Activated CD4-positive, alpha-beta T cell treated with anti-CD3 and anti-CD28 coated beads, Interleukin-2, Interleukin-4, amounts not matched to agents 100 ng/mL and 50 ng/mL, durations not matched to agents 16 hours and 8 hours (primary cell): ENCODE measurements at regions not wholly inside any gene's neighbourhood (a gene's known extent, or its start where the extent isn't known, plus 50 kb on each side); places are given as distances from the start of the nearest gene placed in this dataset.
"Not testable (repeated sequence)": the region's sequence is repeated elsewhere in the genome, so short reads cannot be mapped to it uniquely, and the experiment has no call there.

Experiments used
- DNase-seq: peaks from one replicate; pipeline ENCODE4 v3.0.0-alpha.2; 2020; ENCODE audit warnings: low spot score

DNA sequence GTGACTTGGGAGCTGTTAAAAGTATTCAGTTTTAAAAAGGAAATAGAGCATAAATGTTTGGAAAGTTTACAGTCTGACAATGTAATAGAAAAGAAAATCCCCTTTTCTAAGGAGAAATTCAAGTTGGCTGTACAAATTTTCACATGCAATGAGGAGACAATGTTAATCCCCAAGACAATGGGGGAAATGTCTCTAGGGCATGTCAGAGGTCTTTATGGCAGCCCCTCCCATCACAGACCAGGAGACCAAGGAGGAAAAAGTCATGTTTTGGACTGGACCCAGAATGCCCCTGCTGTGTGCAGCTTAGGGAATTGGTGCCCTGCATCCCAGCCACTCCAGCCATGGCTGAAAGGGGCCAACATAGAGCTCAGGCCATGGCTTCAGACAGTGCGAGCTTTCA, 831.1 kb upstream of the ADGRL3 start:
- no peak for DNase-seq

DNA sequence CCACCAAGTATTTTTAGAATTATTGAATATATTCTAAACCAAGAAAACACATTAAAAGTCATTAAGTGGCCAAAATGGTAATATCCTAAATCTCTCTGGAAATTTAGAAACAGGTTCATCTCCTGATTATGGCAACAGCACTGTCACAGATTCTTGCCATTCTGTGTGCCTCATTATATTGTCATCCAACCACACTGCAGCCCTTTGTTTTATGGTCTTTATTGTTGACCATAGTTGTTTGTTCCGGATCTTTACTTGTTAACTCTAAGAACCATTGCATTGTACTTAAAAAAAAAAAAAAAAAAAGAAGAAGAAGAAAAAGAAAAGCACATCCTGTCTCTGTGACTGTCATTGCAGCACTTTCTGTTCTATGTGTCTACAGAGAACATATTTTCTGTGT, 822.1 kb upstream of the ADGRL3 start:
- no peak for DNase-seq

DNA sequence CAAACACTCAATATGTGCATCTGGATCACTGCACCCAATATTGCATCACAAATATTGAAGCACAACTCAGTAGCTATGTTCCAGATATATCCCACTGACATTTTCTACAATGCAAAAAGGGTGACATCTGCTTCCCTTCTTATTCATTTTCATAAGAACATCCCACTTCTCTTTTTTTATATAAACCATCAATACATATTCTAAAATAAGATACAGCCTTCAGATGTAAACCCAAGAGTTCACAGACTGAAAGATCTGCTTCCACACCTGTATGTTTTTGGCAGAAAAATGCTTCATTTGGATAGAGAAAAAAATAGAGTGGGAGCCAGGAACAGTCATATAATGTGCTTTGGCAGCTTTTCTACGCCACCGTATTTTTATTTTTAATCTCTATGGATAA, 815.6 kb upstream of the ADGRL3 start:
- no peak for DNase-seq

DNA sequence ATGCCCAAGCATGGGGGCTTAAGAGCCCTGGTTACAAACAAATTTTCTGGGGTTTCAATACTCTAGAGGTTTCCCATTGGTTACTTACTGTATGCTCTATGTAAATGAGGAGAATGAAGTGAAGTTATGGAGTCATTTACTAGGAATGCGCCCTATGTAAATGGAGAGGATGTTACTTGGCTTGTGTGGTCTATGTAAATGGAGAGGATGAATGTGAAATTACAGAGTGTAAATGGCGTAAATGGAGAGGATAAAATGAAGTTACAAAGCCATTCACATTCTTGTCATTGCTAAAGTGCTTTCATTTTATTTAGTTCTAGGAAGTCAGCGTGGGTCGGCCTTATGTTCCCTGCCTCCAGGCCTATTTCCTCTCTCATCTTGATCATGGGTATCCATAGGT, 810.5 kb upstream of the ADGRL3 start:
- DNase-seq = no peak

DNA sequence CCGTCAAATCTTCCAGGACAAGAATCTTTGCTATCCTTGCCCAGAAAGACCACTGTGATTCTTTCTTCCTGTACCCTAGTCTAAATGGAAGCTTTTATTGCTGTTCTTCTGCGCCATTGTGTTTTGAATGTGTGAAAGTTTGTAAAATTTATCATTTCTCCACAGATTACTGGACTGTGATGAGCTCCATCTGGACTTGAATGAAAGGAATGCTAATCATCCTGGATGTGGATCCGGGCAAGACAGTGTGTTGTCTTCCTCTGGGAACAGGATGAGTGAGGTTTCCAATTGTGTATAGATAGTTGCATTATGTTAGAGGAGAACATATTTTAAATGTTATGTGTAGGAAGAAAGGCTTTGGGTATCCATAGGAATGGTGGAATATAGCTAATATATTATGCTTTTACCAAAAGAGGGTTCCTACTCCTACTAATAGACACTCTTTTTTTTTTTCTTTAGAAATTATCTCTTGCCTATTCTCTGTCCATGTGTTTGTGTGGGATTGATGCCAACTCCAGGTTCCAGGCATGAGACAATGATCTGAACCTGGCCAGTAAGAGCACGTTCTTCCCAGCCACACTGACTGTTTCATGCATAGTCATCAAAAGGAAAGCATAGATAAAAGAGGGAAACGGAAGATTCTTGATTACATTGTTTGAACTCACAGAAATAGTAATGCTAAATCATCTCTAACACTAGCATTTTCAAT, 803.6 kb upstream of the ADGRL3 start:
- no peak for DNase-seq

DNA sequence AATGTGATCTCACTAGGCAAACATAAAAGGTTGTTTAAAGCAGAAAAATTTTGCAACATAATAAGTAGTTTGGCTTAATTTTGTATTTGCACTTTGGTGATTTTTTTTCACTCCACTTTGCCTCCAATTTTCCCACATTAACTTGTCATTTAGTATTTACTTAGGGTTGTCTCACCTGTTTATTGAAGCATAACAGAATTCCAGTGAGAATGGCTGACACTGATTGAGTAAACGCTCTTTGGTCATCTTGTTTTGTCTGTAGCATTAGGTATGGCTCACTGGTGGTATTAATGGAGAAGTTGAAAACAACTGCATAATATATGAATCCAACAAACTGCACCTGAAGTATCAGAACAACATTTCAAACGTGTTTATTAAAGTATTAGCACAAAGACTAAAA, 799.5 kb upstream of the ADGRL3 start:
- DNase-seq = no peak

DNA sequence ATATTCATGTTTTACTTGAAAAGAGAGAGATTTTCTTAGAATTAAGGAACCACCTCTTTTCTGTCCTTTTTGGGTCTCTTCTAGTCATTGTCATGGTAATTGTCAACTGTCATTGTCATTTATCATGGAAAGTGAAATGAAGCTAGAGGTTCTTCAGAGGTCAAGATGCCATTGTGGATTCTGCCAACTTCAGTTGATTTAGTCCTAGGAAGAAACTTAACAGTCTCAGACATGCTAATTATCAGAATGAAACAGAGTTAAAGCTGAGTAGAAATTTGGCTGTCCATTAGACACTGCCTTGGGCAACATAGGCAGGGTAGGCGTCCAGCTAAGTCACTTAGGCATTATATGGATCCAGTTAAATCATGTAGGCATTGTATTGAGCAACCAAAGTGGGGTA, 796.1 kb upstream of the ADGRL3 start:
- DNase-seq = no peak

DNA sequence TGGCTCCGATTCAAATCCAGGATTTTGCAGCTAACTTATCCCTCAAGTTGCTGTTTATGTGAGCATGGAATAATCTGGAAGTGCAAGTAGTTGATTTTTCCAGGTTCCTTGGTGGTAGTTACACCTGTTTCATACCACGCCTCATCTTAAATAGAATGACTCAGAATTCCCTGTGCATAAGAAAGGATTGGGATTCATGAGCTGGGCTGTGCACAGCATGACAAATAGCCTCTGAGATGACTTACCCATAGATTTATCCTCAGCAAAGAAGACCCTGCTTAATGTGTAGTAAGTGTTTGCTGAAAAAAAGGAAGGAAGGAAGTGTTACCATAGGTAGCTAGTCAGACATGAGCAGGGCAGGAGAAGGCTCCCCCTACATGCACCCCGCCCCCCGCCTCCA, 777.7 kb upstream of the ADGRL3 start:
- DNase-seq = no peak

DNA sequence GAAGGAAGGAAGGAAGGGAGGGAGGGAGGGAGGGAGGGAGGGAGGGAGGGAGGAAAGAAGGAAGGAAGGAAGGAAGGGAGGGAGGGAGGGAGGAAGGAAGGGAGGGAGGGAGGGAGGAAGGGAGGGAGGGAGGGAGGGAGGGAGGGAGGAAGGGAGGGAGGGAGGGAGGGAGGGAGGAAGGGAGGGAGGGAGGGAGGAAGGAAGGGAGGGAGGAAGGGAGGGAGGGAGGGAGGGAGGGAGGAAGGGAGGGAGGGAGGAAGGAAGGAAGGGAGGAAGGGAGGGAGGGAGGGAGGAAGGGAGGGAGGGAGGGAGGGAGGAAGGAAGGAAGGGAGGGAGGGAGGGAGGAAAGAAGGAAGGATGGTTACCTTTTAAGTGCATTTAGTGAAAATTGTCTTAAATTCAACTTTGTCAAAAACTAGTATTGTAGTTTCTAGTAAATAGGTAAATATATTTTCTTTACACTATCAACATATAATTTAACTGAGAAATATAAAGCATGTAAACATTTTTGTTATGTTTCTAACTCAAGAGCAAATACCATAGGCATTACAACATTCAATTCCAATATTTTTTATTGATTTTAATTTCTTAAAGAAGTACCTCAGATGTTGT, 776.4 kb upstream of the ADGRL3 start:
- DNase-seq = not testable (repeated sequence)

DNA sequence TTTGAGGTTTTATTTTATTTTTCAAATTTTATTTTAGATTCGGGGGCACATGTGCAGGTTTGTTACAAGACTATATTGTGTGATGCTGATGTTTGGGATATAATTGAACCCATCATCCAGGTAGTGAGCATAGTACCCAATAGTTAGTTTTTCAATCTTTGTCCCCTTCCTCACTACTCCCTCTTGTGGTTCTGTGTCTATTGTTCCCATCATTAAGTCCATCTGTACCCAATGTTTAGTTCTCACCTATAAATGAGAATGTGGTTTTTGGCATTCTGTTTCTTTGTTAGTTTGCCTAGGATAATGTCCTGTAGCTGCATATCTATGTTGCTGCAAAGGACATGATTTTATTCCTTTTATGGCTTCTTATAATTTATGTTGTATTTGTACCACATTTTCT, 767.2 kb upstream of the ADGRL3 start:
- DNase-seq = no peak

DNA sequence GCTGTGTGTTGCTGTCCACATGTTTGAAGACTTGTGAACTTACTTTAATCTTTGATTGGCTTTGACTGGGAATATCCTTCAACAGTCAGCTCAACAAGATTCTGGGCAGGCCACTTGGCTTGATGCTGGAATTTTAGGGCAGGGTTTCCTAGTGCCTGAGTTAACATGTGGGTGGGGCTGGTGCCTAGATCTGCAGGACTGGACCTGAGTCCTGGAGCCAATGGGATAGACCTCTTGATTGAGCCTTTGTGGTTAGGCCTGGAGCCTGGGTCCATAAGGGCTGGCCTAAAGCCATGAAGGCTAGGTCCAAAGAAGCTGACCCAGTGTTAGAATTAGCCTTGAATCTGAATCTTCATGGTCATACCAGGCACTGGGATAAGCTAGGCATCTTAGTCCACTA, 757.1 kb upstream of the ADGRL3 start:
- no peak for DNase-seq

DNA sequence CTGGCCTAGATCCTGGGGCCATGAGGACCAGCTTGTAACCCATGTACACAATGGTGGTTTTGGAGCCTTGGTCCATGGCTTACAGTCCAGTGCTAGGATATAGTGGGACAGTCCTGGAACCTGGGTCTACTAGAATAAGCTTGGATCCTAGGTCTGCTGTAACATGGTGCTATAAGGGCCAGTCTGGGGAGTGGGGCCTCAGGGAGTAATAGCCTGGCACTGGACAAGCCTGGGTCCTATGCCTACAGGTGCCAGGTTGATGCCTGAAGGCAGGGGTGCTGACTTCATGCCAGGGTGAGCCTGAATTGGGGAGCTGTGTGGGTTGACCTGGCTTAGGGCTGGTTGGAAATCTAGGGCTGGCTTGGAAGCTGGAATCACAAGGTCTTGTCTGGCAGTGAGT, 756.3 kb upstream of the ADGRL3 start:
- no peak for DNase-seq

DNA sequence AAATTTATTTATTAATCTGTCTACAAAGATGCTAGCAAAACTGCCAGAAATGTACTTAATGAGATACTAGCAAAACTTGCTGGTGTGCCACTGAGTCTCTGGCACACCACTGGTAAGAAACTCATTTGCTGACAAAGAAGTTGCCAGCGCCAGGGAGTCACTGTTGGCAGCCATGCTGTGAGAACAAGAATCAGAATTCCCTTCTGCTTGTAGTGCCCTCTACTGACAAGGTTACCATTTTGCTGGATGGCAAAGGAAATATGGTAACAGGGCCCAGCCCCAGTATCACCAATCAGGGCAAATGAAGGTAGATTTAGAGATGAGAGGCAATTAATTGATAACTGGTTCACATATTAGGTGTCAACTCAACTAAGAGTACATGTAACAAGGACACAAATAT, 750.1 kb upstream of the ADGRL3 start:
- no peak for DNase-seq

DNA sequence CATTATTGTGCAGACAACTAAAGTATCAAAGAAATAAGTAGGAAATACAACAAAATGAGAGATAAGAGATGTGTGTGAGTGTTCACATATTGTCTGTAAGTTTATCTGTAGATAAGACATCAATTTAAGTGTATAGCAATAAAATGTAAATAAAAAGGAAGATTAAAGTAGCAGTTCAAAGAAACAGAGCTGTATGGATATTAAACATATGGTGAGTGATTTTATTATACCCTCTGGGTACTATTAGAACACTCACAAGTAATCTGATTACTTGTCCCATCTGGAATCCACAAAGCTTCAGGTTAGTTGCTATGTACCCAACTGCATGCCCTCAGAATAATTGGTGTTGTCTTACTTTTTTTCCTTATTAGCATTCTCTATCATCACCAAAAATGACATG, 747.9 kb upstream of the ADGRL3 start:
- DNase-seq = no peak

DNA sequence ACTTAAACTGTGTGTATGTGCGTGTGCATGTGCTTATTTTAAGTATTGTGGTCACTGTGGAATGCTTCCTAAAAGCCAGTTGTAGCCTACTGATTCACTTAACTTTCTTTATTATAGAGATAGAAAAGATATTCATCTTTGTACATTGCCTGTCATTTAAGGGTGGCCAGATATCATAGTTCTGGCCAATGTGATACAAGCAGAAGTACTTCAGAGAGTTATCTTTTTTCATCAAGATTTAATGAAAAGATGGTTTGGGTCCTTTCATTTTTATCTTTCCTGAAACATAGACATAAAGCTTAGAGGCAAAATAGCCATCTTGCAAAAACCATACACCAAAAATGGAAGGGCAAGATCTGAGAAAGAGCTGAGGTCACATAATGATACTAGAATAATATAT, 744.7 kb upstream of the ADGRL3 start:
- no peak for DNase-seq

DNA sequence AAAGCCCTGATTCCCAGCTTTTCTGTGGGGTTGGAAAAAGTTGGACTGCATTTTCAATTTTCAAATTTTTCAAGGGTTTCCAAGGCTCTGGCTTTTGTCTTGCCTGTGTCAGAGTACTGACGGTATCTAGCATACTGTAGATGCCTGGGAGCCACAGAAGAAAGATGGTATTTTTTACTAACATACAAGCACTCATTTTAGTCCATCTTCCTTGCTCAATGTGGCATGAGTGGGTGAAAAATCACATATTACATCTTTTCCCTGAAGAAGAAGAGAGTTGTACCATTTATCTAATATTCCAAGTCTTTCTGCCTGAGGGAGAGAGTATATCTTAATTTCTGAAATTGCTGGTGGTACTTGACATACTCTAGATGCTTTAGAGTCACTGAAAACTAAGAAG, 738.6 kb upstream of the ADGRL3 start:
- DNase-seq = no peak

DNA sequence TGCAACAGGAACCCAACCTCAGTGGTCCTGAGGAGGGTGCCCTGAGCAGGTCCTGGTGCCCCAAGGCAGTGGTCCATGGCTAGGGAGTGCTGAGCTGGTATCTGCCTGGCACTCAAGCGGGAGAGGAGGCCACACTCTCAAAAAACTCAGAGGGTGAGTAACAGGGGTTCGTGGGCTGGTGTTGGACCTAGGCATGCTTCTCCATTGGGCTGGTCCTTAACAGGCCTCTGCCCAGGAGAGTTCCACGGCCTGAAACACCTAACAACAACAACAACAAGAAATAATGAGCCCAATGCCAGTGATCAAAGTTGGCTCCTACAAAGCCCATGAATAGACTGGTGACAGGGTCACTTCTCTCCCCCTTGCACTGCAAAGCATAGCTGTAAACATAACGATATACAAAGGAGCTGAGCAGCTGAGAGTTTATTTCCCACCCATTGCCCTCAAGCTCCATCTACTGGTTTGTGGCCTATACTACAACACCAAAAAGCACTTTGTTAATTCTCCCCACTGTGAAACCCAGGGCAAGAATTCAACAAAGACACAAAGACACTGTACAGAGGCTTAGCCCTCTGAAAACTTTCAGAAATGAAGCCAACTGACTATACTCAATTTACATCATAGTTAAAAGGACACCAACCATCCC, 736.1 kb upstream of the ADGRL3 start:
- peak; percentile 3 for DNase-seq

DNA sequence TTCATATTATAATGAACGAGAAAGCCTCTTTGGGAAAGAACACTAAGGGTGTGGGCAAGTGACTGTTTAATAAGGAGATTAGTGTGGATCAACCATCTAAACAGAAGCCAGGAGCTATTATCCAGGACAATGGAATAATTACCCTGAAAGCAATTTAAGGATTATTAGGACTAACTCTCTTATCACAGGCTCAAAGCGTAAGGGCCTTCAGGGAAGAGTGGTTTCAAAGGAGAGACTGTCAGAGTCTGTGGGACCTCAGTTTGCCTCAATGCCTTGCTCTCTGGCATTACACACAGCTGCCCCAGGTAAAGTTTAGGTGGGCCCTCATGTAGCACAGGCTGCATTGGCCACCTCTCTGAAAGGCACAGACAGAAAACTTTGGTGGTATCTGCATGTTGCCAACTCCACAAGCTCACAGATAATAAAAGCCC, 717.2 kb upstream of the ADGRL3 start:
- no peak for DNase-seq

DNA sequence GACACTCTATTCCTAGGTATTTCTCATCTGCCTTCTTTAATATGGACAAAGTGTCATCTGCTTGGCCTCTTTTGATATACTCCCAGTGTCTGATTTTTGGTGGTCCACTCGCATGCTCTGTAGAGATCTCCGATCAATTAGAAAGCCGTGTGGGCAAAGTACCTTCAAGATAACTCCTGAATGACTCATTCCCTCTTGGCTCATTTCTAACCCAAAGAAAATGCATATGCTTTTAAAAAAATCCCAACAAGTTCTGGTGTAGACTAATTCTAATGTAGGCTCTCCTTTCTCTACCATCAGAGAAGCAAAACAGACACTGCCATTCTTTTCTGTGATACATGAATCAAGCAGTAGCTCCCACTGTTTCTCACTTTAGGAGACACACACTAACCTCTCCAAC, 714.9 kb upstream of the ADGRL3 start:
- DNase-seq = no peak

DNA sequence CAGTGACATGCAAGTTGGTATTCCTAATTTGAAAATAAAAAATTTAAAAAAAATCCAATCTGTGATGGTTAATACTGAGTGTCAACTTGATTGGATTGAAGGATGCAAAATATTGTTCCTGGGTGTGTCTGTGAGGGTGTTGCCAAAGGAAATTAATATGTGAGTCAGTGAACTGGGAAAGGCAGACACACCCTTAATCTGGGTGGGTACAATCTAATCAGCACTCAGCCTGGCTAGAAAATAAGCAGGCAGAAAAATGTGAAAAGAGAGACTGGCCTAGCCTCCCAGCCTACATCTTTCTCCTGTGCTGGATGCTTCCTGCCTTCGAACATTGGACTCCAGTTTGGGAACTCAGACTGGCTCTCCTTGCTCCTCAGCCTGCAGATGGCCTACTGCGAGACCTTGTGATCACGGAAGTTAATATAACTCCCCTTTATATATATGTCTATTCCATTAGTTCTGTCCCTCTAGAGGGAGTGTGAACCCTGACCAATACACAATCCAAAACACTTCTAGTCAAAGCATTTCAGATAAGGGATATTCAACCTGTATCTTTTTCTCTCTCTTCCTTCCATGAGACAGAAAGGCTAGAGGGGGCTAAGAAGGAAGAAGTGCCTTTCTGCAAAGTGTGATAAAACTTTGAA, 712.9 kb upstream of the ADGRL3 start:
- DNase-seq = not testable (repeated sequence)

DNA sequence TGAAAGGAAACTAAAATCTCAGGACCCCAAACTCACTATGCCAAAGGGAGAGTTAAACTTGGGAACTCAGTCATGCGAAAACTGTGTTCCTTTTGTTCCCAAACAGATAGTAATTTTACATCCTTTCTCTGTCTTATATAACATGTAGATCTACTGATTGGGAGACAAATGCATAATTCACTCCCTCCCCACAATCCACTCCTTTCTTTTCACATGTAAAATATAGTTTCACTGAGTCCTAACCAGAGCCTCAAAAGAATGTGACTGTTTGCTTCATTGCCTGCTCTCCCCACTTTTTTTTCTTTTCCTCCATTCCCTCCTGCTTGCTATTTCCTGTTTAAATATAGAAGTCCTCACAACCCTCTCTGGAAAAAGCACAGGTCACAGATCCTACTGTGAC, 699.3 kb upstream of the ADGRL3 start:
- DNase-seq = no peak

DNA sequence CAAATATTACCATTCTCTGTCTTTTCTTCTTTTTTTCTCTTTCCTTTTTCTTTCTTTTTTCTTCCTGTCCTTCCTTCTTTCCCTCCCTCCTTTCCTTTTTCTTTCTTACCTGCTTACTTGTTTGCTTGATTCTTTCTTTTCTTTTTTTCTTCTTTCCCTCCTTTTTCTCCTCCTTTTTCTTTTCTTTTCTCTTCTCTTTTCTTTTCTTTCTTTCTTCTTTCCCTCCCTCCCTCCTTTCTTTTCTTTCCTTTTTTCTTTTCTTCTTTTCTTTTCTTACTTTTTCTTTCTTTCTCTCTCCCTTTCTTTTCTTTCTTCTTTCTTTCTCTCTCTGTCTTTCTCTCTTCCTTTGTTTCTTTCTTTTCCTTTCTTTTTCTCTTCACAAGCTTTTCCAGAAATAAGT, 697.4 kb upstream of the ADGRL3 start:
- DNase-seq = no peak

DNA sequence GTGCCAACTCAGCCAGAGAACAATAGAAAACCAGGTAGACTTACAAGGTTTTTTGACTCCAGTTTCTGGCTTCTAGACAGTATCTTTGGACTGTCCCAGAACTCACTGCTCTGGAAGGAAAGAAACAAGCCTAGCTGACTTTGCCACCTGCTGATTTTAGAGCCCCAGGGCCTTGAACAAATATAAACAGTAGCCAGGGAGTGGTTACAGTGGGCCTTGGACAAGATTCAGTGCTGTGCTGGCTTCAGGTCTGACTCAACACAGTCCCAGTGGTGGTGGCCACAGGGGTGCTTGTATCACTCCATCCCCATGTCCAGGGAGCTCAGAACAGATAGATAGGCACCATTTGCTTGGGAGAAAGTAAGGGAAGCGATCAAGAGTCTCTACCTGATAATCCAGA, 694.1 kb upstream of the ADGRL3 start:
- no peak for DNase-seq
